ENCODE measurements at regions not wholly inside any gene's neighbourhood (a gene's known extent, or its start where the extent isn't known, plus 50 kb on each side); places are given as distances from the start of the nearest gene placed in this dataset.

GRCh38 chr20:61109221-61109805, 142.7 kb upstream of the CDH4 start:
- H3K9me3 ChIP-seq (ENCODE audit: control insufficient read depth in 4 of 4, insufficient read depth in 3 of 4, low read length in 3 of 4), result no peaks in the 10 kb centered on the region
- no peak overlapping the region for H3K9ac ChIP-seq (ENCODE audit: insufficient read depth in 1 of 2, low read length in 2 of 2)
- peaks cover 0 to 13% (median 1%) of the 10 kb centered on the region in 5 donors for H3K4me1 ChIP-seq (ENCODE audit: control insufficient read depth in 5 of 5, insufficient read depth in 5 of 5, low read length in 5 of 5)
- DNase-seq, result no peak
- ATAC-seq (ENCODE audit: insufficient read depth, low FRiP score), result no peak
- H3K27ac ChIP-seq (ENCODE audit: low read depth in 1 of 2, low read length in 1 of 2), result no peak overlapping the region
- peaks cover 0 to 4% (median under 1%) of the 10 kb centered on the region in 3 donors for H3K27me3 ChIP-seq (ENCODE audit: control insufficient read depth in 3 of 3, insufficient read depth in 3 of 3, low read length in 2 of 3)
- TF ChIP-seq, protein P1, sequence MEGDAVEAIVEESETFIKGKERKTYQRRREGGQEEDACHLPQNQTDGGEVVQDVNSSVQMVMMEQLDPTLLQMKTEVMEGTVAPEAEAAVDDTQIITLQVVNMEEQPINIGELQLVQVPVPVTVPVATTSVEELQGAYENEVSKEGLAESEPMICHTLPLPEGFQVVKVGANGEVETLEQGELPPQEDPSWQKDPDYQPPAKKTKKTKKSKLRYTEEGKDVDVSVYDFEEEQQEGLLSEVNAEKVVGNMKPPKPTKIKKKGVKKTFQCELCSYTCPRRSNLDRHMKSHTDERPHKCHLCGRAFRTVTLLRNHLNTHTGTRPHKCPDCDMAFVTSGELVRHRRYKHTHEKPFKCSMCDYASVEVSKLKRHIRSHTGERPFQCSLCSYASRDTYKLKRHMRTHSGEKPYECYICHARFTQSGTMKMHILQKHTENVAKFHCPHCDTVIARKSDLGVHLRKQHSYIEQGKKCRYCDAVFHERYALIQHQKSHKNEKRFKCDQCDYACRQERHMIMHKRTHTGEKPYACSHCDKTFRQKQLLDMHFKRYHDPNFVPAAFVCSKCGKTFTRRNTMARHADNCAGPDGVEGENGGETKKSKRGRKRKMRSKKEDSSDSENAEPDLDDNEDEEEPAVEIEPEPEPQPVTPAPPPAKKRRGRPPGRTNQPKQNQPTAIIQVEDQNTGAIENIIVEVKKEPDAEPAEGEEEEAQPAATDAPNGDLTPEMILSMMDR (IDR thresholded peaks at IDR 0.05; ENCODE audit: control extremely low read depth, extremely low read depth), result no peak
- H3K36me3 ChIP-seq (ENCODE audit: control insufficient read depth in 4 of 4, insufficient read depth in 4 of 4, low read length in 4 of 4), result no peaks in the 10 kb centered on the region
- 88 to 90% methylated on average over 17 of the region's 17 CpGs for WGBS, 2 donors
- no peak overlapping the region for H3K4me3 ChIP-seq

- DNase-seq (no peak), ATAC-seq (ENCODE audit: insufficient read depth, low FRiP score) (no peak)
- Histone ChIP-seq H3K27me3 (ENCODE audit: control insufficient read depth in 3 of 3, insufficient read depth in 3 of 3, low read length in 2 of 3) (no peaks in the 10 kb centered on the region), H3K9me3 (ENCODE audit: control insufficient read depth in 4 of 4, insufficient read depth in 3 of 4, low read length in 3 of 4) (no peaks in the 10 kb centered on the region), H3K9ac (ENCODE audit: insufficient read depth in 1 of 2, low read length in 2 of 2) (no peak overlapping the region), H3K4me3 (no peak overlapping the region), H3K36me3 (ENCODE audit: control insufficient read depth in 4 of 4, insufficient read depth in 4 of 4, low read length in 4 of 4) (no peaks in the 10 kb centered on the region), H3K27ac (ENCODE audit: low read depth in 1 of 2, low read length in 1 of 2) (no peak overlapping the region), H3K4me1 (ENCODE audit: control insufficient read depth in 5 of 5, insufficient read depth in 5 of 5, low read length in 5 of 5) (peaks cover 0 to 2% (median 0%) of the 10 kb centered on the region in 5 donors)
- WGBS, 2 donors, result 55 to 66% methylated on average over 4 of the region's 4 CpGs
- TF ChIP-seq, protein P1 (IDR thresholded peaks at IDR 0.05; ENCODE audit: control extremely low read depth, extremely low read depth), result no peak
Measured at GRCh38 chr20:61112515-61112914, 139.5 kb upstream of the CDH4 start.

DNA sequence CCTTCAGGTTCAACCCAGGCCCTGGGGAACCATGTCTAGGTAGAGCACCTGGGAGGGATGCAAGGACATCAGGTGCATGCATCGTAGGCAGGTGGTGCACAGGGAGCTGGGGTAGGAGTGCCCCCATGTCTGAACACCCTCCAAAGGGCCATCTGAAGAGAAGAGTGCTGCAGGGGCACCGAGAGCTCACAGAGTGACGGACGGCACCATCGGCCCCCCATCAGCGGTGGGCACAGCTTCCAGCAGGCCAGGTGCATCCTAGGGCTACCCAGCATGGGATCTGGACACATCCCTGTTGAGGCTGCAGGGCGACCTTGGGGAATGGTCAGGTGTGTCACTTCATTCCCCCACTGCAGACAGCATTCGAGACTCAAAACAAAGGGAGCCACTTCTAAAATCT, 138.3 kb upstream of the CDH4 start:
- Histone ChIP-seq H3K9me3 (ENCODE audit: control insufficient read depth in 4 of 4, insufficient read depth in 3 of 4, low read length in 3 of 4) (no peaks in the 10 kb centered on the region), H3K9ac (ENCODE audit: insufficient read depth in 1 of 2, low read length in 2 of 2) (no peak overlapping the region), H3K27me3 (ENCODE audit: control insufficient read depth in 3 of 3, insufficient read depth in 3 of 3, low read length in 2 of 3) (no peaks in the 10 kb centered on the region), H3K4me1 (ENCODE audit: control insufficient read depth in 5 of 5, insufficient read depth in 5 of 5, low read length in 5 of 5) (peaks cover 0 to 2% (median 0%) of the 10 kb centered on the region in 5 donors), H3K4me3 (no peak overlapping the region), H3K36me3 (ENCODE audit: control insufficient read depth in 4 of 4, insufficient read depth in 4 of 4, low read length in 4 of 4) (no peaks in the 10 kb centered on the region), H3K27ac (ENCODE audit: low read depth in 1 of 2, low read length in 1 of 2) (no peak overlapping the region)
- 88 to 94% methylated on average over 8 of the region's 8 CpGs for WGBS, 2 donors
- DNase-seq (no peak), ATAC-seq (ENCODE audit: insufficient read depth, low FRiP score) (no peak)
- TF ChIP-seq, protein P1 (IDR thresholded peaks at IDR 0.05; ENCODE audit: control extremely low read depth, extremely low read depth), result no peak

Data from lung (tissue), 11 donors.